GM10248 (cell line): ENCODE measurements at regions not wholly inside any gene's neighbourhood (a gene's known extent, or its start where the extent isn't known, plus 50 kb on each side); places are given as distances from the start of the nearest gene placed in this dataset.

Experiments
- CTCF ChIA-PET: fragments of 300-600 bp; sonication (Branson Sonifier 250); formaldehyde crosslinking; extraction: SDS; loops from one replicate; lab custom pipeline; 2021; ENCODE audit warnings: antibody characterized with exemption; lab: Yijun Ruan, JAX
- POLR2A ChIA-PET: fragments of 350-650 bp; sonication (Branson Sonifier 250); formaldehyde crosslinking; extraction: SDS; loops from one replicate; lab custom pipeline; 2020; ENCODE audit warnings: antibody characterized with exemption; lab: Yijun Ruan, JAX
- DNase-seq: peaks from one replicate; pipeline ENCODE4 v3.0.0; 2012; ENCODE audit errors: extremely low spot score
- TF ChIP-seq, protein P1 (sequence below): IDR thresholded peaks from 2 replicates; pipeline ENCODE4 v1.5.1; 2012; ENCODE audit warnings: mild to moderate bottlenecking, low read depth; ENCODE audit errors: extremely low read depth, missing control alignments, control extremely low read depth

DNA sequence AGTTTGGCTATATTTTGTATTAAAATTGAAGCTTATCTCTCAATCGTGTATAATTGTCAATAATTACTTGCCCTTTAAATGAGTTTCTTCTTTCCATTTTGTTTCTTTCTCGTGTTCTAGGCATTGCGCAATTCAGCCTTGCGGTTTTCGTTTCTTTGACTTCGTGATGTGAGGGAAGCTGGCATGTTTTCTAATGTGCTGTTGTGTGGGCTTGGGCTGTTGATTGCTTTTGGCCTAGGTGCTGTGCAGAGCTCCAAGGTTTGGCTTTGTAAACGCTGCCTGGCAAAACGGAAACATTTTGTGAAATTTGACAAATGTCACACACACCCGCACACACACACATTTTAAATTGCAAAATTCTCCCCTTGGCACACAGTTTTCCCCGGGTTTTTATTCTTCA is 242.6 kb upstream of the TCF4 start:
- TF ChIP-seq, protein P1, sequence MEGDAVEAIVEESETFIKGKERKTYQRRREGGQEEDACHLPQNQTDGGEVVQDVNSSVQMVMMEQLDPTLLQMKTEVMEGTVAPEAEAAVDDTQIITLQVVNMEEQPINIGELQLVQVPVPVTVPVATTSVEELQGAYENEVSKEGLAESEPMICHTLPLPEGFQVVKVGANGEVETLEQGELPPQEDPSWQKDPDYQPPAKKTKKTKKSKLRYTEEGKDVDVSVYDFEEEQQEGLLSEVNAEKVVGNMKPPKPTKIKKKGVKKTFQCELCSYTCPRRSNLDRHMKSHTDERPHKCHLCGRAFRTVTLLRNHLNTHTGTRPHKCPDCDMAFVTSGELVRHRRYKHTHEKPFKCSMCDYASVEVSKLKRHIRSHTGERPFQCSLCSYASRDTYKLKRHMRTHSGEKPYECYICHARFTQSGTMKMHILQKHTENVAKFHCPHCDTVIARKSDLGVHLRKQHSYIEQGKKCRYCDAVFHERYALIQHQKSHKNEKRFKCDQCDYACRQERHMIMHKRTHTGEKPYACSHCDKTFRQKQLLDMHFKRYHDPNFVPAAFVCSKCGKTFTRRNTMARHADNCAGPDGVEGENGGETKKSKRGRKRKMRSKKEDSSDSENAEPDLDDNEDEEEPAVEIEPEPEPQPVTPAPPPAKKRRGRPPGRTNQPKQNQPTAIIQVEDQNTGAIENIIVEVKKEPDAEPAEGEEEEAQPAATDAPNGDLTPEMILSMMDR = no peak
- CTCF ChIA-PET = no interaction called here
- POLR2A ChIA-PET = no interaction called here
- no peak for DNase-seq

DNA sequence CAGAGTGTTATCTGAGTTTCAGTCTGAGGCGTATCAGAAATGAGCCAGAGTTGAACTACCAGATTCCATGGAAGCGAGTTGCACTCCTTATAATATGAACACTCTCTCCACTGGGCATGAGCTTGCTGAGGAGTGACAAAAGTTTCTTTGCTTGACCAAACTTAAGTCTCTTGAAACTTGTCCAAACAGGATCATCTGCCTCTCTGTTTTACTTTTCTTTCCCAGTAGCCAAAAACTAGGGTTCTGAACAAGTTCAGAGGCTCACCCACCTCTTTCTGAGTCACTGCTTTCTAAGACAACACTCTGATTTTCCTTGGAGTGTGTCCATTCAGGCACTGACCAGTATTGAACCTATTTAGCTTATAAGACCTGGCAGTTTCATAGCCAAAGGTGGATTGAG is 233.2 kb upstream of the TCF4 start:
- ChIA-PET CTCF (interaction anchor here (1.0 kb wide), 2 partner anchors 9 to 12 kb away, joined by 3 to 4 read pairs; no protein-coding TSS in a partner anchor), POLR2A (no interaction called here)
- TF ChIP-seq, protein P1 = no peak
- DNase-seq = no peak

DNA sequence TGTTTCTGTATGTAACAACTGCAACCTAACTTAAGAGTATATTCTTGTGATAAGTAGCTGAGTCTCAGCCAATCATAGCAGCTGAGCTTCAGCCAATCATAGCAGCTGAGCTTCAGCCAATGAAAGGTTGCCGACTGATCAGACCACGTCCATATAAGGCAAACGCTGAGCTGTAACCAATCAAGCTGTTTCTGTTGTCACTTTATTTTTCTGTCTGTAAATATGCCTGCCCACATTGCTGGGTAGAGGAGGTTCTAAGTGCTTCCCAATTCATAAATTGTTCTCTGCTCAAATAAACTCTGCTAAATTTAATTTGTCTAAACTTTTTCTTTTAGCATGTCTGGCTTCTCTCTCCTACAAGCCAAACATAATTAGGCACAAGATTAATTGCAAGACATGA is 231.5 kb upstream of the TCF4 start:
- TF ChIP-seq, protein P1 = no peak
- ChIA-PET CTCF (interaction anchor here (1.0 kb wide), 1 partner anchor 23 kb away, joined by 3 read pairs; no protein-coding TSS in a partner anchor), POLR2A (no interaction called here)
- no peak for DNase-seq

DNA sequence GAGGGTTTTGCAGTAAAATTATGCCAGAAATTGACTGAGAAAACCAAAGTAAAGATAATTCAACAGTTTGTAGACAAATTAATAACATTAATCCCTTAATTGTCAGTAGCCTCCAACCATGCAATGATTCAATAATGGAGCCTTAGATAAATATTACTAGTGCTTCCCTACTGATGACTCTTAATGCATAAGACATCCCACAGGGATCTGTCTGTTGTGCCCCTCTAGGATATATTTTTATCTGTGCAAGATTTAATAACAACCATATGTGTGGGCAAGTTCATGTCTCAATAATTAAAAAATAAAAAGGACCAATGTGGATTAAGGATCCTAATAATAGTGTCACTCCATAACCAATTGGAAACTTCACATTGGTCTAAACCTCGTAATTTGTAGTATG is 230.3 kb upstream of the TCF4 start:
- TF ChIP-seq, protein P1 = no peak
- no peak for DNase-seq
- CTCF ChIA-PET = no interaction called here
- POLR2A ChIA-PET = no interaction called here

DNA sequence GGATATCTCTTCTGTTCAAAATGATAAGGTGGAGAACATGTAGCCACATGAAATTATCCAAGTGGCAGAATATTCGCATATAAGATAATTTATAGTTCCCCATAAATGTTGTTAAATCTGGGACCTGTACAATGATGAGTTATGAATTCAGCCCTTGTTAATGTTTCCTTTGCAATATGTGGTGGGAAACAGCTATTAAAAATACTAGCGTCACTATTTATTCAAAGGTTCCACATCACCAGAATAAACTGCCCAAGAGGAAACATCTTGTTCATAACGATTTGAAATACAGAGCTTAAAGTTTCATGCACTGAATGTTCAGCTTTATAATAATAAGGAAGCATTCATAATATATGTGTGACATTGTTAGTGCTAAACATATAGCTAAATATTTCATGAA is 223.9 kb upstream of the TCF4 start:
- no peak for DNase-seq
- ChIA-PET POLR2A (no interaction called here), CTCF (interaction anchor here (1.1 to 1.7 kb wide), 2 partner anchors 10 to 16 kb away, joined by 4 read pairs; no protein-coding TSS in a partner anchor)
- TF ChIP-seq, protein P1 = no peak

DNA sequence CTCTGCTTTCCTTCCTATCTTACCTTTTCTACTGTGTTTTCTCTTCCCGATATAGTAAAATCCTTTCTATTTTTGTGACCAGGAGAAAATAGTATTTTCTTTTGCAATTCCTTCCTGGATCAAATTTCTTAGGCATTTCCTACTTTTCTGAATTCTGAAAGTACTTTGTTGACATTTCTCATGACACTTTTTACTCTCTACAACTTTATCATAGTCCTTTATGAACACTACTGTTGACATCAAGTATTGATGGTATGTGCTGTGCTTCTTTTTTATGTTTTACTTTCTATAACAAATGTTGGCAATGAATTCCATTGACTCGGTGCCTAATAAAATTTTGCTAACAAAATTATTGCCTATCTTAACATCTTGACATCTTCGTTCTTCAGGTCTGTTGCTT is 217.7 kb upstream of the TCF4 start:
- CTCF ChIA-PET = no interaction called here
- DNase-seq = no peak
- POLR2A ChIA-PET = no interaction called here
- TF ChIP-seq, protein P1 = no peak

DNA sequence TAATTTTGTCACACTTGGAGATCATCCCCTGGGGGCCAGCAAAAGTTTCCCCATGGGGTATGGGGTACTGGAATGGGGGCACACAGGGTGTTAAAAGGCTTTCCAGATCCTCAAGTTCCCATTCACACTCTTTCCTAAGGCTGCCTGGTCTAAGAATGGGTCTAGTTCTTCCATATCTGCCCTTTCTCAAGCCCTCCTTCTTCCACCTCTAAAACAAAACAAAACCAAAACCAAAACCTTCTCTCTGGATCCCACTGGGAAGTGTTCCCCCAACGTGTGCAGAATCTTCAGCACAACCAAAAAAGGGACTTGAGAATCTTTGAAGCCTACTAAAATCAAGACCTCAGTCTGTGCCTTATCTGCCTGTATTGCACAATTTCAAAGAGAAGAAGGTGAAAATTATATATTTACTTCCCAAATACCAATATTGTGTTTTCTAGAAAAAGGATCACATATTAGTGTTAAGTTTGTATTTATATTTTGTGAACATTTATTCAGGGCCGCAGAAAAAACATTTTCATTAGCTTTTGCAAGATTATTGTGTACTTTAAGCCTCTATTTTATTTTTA is 207.2 kb upstream of the TCF4 start:
- no peak for DNase-seq
- ChIA-PET CTCF (interaction anchor here (1.4 kb wide), 1 partner anchor 15 kb away, joined by 3 read pairs; no protein-coding TSS in a partner anchor), POLR2A (no interaction called here)
- TF ChIP-seq, protein P1 = no peak
